OCI-LY7 (cell line): ENCODE measurements at regions not wholly inside any gene's neighbourhood (a gene's known extent, or its start where the extent isn't known, plus 50 kb on each side); places are given as distances from the start of the nearest gene placed in this dataset.

Experiments
- EZH2phosphoT487 ChIP-seq: fragments of 200-600 bp; sonication (generic); IDR thresholded peaks from 2 replicates; pipeline ENCODE4 v1.6.1; 2018; ENCODE audit warnings: low read depth, borderline replicate concordance, mild to moderate bottlenecking, mixed run types, antibody characterized with exemption, low read length, moderate library complexity, mixed read lengths
- TF ChIP-seq, protein P1 (sequence below): fragments of 200-600 bp; sonication (generic); conservative IDR thresholded peaks from 2 replicates; pipeline ENCODE4 v1.5.1; 2014; ENCODE audit warnings: mild to moderate bottlenecking, antibody characterized with exemption, low read length, moderate library complexity, mixed read lengths

DNA sequence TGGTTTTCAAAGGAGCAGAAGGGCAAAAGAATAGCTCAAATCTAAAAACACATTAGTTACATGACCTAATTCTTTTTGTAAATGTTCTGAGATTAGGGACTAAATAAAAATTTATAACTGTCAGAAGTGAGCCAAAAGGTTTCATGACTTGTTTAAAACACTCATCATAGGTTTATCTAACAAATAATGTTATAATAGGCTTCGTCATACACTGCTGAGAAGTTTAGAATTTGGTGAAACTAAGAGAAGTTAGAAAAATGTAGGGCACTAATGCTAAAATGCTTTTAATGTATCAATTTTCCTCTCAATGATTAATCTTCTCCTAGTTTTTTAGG lies 468.8 kb upstream of the CDIN1 start:
- TF ChIP-seq, protein P1, sequence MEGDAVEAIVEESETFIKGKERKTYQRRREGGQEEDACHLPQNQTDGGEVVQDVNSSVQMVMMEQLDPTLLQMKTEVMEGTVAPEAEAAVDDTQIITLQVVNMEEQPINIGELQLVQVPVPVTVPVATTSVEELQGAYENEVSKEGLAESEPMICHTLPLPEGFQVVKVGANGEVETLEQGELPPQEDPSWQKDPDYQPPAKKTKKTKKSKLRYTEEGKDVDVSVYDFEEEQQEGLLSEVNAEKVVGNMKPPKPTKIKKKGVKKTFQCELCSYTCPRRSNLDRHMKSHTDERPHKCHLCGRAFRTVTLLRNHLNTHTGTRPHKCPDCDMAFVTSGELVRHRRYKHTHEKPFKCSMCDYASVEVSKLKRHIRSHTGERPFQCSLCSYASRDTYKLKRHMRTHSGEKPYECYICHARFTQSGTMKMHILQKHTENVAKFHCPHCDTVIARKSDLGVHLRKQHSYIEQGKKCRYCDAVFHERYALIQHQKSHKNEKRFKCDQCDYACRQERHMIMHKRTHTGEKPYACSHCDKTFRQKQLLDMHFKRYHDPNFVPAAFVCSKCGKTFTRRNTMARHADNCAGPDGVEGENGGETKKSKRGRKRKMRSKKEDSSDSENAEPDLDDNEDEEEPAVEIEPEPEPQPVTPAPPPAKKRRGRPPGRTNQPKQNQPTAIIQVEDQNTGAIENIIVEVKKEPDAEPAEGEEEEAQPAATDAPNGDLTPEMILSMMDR = no peak
- TF ChIP-seq EZH2phosphoT487 = no peak
